Lower leg skin (tissue), 3 donors: ENCODE measurements at regions not wholly inside any gene's neighbourhood (a gene's known extent, or its start where the extent isn't known, plus 50 kb on each side); places are given as distances from the start of the nearest gene placed in this dataset.

Experiments used
- POLR2A ChIP-seq, 2 donors: fragments of 450-650 bp; IDR thresholded peaks; one replicate each; pipeline ENCODE4 v1.6.1; 2016 to 2017; ENCODE audit warnings: antibody characterized with exemption in 2 of 2, mild to moderate bottlenecking in 1 of 2, moderate library complexity in 1 of 2
- TF ChIP-seq, protein P1 (sequence below), 3 donors: fragments of 450-650 bp; IDR thresholded peaks; one replicate each; pipeline ENCODE4 v1.5.1; 2016; ENCODE audit warnings: antibody characterized with exemption in 3 of 3, mild to moderate bottlenecking in 3 of 3, moderate library complexity in 2 of 3

GRCh38 chr10:59593768-59594167 lies 115.9 kb downstream of the SLC16A9 start:
- no peak for TF ChIP-seq POLR2A (IDR thresholded peaks at IDR 0.05)
- TF ChIP-seq, protein P1, sequence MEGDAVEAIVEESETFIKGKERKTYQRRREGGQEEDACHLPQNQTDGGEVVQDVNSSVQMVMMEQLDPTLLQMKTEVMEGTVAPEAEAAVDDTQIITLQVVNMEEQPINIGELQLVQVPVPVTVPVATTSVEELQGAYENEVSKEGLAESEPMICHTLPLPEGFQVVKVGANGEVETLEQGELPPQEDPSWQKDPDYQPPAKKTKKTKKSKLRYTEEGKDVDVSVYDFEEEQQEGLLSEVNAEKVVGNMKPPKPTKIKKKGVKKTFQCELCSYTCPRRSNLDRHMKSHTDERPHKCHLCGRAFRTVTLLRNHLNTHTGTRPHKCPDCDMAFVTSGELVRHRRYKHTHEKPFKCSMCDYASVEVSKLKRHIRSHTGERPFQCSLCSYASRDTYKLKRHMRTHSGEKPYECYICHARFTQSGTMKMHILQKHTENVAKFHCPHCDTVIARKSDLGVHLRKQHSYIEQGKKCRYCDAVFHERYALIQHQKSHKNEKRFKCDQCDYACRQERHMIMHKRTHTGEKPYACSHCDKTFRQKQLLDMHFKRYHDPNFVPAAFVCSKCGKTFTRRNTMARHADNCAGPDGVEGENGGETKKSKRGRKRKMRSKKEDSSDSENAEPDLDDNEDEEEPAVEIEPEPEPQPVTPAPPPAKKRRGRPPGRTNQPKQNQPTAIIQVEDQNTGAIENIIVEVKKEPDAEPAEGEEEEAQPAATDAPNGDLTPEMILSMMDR (IDR thresholded peaks at IDR 0.05): no peak
